HT1080 (cell line): ENCODE measurements at regions not wholly inside any gene's neighbourhood (a gene's known extent, or its start where the extent isn't known, plus 50 kb on each side); places are given as distances from the start of the nearest gene placed in this dataset.

Source experiments
- DNase-seq: peaks from one replicate; pipeline ENCODE4 v3.0.0-alpha.2; 2015; ENCODE audit warnings: low read depth

GRCh38 chr5:4773827-4774317 lies 366.3 kb upstream of the ADAMTS16 start:
- no peak for DNase-seq

DNA sequence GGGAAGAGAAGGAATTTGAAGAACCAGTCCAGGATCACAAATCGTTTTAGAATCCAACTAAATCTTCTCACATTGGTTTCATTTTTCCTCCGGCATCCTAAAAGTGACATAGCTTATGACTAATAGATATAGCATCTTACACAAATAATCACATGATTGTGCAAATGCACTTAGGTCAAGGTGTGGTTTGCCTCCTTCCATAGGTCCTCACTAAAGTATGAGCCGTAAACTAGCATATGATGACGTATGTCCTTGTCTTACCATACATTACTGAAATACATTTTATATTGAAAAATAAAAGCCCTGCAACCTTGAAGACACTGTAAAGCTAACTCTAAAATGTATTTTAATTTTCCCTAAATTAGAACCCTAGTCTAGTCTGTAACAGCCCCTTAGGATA lies 362.7 kb upstream of the ADAMTS16 start:
- DNase-seq, result peak; percentile 15

DNA sequence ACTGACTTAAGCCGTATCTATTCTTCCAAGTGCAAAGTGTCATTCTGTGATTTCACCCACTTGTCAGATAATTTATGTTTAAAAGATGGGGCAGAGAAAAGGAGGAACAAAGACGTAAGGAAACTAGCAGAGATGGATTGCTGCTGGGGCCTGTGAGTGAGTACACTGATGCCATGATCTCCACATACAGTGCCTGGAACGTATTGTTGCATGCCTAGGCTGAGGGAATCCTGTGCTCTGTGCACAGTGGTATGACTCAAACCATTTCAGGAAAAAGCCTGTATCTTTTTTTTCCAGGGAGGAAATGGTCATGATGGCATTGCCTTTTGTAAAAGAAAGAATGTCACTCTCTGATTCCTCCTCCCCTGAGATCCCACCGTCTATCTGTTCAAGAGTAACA lies 359.5 kb upstream of the ADAMTS16 start:
- peak; percentile 13 for DNase-seq

DNA sequence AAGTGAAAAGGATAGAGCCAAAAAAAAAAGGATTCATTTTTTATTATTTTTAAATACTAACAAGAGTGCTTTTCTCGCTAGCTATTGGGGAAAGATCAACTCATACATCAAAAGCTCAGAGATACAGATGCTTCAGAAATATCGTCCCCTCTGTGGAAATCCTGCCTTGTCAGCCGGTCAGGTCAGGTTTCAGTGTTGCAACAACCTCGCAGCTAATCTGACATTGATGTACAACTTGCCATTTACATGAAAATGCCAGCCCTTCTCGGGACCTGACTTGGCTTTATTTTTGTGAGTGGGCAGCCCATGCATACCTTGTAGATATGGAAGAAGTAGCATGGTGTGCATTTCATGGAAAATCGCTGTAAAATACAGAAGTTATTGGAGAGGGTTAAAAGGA lies 358.8 kb upstream of the ADAMTS16 start:
- DNase-seq, result no peak

GRCh38 chr5:4785971-4786370 lies 354.2 kb upstream of the ADAMTS16 start:
- DNase-seq, result no peak

- no peak for DNase-seq
Observed at GRCh38 chr5:4797445-4797844, 342.7 kb upstream of the ADAMTS16 start.

DNA sequence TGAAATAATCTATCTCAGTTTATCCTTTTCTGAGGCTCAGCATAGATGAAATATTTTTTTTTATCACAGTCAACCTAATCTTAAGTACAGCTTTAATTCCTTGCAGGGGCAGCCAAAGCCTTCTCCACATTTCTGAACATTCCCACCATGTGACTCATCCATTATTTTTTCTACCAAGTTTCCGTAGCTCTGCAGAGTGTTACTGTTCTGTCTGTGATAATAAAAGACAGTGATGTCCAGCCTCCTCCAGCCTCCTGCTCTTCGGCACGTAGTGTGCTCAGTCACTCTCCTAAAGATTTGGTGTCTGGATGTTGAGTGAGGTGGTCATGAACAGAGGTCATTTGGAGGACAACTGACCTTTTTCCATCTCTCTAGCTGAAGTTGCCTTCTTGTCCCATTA lies 338.1 kb upstream of the ADAMTS16 start:
- DNase-seq, result peak; percentile 63

DNA sequence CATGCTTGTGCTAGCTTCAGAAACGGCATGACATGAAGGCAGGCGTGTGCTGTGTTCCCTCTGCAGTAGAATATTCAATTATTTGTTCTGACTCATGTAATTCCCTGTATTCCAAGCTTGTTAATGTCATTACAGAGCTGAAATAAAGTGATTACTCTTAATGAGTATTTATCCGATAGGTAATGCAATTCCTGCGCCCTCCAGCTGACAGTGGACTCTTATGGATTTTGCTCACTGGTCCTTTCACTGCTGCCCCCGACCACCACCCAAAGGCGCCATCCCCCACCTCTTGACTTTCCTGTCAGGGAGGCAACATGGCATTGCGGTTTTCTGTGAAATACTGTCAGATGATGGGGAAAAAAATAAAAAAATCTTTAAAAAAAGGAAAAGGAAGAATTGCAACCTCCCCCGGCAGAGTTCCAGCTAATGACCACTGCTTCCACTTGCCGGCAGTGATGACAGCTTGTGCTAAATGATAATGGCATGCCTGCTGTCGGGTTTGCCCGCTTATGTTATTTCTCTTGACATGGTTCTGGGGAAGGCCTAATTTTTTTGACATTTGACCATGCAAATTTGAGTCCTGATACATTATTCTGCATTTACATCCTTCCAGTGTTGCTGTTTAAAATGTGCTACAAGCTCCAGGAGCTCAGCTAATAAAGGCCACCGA lies 335.3 kb upstream of the ADAMTS16 start:
- no peak for DNase-seq

- no peak for DNase-seq
Observed at GRCh38 chr5:4815002-4815401, 325.1 kb upstream of the ADAMTS16 start.

GRCh38 chr5:4817767-4818166 lies 322.4 kb upstream of the ADAMTS16 start:
- no peak for DNase-seq

GRCh38 chr5:4831325-4831724 lies 308.8 kb upstream of the ADAMTS16 start:
- no peak for DNase-seq

DNA sequence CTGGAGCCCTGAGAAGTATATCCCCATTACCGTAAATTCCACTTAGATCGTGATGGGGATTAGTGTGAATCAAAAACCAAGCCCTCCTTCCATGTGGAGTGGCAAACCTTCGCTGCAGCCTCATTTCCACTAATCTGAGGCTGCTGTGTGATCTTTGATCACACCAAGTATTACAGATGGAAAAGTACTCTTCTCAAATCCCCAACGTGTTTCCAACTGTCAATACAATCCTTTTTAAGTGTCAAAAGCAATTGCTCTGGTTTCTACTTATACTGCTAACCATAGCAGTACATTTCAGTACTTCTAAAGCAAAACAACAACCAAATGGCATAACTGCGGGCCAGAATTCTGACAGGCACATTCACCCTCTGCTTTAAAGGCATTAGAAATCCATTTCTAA lies 307.7 kb upstream of the ADAMTS16 start:
- DNase-seq, result no peak

DNA sequence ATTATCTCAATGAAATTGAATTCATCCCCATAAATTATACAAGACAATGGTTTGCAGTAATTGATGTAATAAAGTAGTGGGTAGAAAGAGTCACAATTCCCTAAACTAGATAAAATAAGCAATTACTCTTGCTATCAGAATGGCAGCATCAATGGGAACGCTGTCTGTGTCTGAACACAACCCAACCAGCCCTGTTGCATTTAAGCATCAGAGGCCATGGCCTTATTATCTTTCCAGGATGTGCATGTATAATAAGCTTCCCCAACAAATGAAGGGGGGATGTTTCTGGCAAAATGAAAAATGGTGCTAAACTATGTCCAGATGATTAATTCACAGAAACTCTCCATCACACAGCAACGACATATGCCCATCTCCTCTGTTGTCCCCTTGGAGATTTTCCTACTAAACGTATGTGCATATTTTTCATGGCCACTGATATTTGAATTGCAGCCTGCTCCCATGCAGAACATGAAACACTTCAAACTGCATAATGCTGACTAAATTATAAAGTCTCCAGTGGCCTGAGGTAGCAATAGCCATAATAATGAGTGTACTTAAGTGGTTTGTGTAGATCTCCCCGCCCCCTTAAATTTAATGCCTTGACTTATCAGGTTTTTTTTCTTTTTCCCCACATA lies 306.9 kb upstream of the ADAMTS16 start:
- no peak for DNase-seq

DNA sequence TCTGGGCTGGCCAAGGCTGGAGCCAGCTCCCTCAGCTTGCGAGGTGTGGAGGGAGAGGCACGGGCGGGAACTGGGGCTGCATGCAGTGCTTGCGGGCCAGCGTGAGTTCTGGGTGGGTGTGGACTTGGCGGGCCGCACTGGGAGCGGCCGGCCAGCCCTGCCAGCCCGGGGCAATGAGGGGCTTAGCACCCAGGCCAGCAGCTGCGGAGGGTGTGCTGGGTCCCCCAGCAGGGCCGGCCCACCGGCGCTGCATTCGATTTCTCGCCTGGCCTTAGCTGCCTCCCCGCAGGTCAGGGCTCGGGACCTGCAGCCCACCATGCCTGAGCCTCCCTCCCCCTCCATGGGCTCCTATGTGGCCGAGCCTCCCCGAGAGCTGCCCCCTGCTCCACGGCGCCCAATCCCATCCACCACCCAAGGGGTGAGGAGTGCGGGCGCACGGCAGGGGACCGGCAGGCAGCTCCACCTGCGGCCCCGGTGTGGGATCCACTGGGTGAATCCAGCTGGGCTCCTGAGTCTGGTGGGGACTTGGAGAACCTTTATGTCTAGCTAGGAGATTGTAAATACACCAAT lies 302.6 kb upstream of the ADAMTS16 start:
- DNase-seq, result no peak

- DNase-seq, result no peak
Observed at GRCh38 chr5:4845221-4845620, 294.9 kb upstream of the ADAMTS16 start.

- DNase-seq, result no peak
Observed at GRCh38 chr5:4847766-4848165, 292.4 kb upstream of the ADAMTS16 start.

- DNase-seq, result no peak
Observed at GRCh38 chr5:4855036-4855435, 285.1 kb upstream of the ADAMTS16 start.

DNA sequence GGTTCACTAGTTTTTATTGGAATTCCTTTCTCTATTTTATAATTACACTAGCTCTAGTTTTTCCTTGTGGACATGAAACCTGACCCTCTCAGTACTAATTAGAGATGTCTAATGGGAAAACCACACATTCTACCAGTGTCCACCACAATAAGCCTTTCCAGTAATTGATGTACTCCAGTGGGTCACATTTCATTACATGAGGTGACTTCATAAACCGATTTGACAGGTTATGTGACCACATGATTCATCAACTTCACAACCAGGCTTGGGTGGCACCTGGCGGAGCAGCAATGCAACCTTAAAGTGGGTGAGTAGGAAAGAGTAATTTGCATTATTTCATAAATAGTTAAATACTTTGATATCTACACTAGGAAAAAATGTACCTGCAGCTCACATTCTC lies 284.2 kb upstream of the ADAMTS16 start:
- no peak for DNase-seq

GRCh38 chr5:4857761-4858160 lies 282.4 kb upstream of the ADAMTS16 start:
- peak; percentile 48 for DNase-seq

DNA sequence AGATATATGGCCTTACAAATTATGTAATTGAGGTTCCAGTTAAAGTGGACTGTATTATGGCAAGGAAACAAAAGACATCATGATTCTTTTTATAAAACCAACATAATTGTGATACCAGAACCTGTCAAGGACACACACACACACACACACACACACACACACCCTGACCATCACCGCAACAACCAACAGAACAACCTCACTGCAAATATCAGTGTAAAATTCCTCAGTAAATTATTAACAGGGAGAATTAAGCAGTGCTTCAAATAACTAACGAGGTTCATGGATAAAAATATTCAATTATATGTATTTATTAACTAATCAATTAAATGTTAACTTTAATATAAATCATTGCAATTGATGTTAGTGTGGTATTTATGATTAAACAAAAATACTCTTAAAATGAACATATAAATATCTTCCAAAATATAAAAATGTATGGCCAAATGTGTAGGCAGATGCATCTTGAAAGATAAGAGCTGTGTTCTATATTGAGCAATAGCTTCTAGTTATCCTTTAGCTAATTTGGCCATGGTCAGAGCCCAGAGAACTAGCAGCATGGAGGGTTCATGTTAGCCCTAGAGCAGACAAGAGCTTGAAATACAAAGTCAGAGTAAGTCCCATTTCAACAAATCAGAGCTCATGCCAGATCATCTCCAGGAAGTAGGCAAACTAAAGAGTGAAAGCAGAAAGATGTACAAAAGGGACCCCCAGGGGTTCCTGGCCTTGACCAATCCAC lies 280.5 kb upstream of the ADAMTS16 start:
- no peak for DNase-seq

DNA sequence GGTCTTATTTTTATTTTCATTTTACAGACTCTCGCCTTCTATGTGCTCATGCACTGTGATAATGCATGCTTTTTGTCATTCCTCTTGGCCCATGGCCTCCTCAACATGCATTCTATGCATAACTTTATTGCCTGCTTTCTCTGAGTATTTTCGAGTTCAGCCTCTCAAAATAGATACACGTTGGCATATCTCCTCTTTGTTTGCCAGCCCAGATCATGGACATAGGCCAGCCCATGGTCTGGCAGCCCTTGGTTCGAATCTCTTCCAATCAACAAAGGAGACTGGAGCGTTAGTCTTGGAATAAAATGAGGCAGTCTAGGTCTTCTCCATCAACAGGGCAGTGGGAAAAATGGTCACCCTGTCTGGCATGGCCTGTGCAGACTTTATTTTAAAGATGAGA lies 279.5 kb upstream of the ADAMTS16 start:
- DNase-seq, result no peak

DNA sequence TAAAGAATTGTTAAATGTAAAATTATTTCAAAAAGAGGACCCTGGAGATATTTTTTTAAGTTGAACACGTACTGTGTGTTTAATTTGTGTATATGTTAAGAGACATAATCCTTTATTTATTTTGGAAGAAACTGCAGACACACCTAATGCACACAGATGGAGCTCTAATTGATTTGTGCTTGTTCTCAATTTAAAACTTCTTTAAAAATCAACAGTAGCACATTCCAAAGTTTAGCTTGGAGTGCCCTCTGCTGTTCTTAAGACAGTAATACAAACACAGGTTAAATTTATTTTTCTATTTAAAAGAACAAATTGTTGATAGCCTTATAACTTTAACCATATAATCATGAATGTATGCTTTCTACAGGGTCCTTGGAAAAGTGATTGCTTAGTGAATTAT lies 277.6 kb upstream of the ADAMTS16 start:
- DNase-seq, result peak; percentile 31
